ENCODE measurements at regions not wholly inside any gene's neighbourhood (a gene's known extent, or its start where the extent isn't known, plus 50 kb on each side); places are given as distances from the start of the nearest gene placed in this dataset.

GRCh38 chr2:63743170-63743981 is 98.3 kb upstream of the UGP2 start:
- no peak for TF ChIP-seq CTCF (conservative IDR thresholded peaks at IDR 0.05 in 1 of 2, IDR thresholded peaks at IDR 0.05 in 1 of 2; ENCODE audit: low read depth in 1 of 2, low read length in 2 of 2)
- TF ChIP-seq EZH2 (IDR thresholded peaks at IDR 0.05; ENCODE audit: low read length, missing control alignments), result no peak

Data from fibroblast of lung (primary cell).